H1 (cell line): ENCODE measurements at regions not wholly inside any gene's neighbourhood (a gene's known extent, or its start where the extent isn't known, plus 50 kb on each side); places are given as distances from the start of the nearest gene placed in this dataset.

ENCODE experiments used
- CTCF ChIA-PET: fragments of 300-600 bp; sonication (Branson Sonifier 250); formaldehyde crosslinking; loops from one replicate; lab custom pipeline; 2021; ENCODE audit not compliant: partially characterized antibody; lab: Charles Lee
- POLR2A ChIA-PET: fragments of 300-600 bp; sonication (Branson Sonifier 250); formaldehyde crosslinking; loops from one replicate; lab custom pipeline; 2021; ENCODE audit warnings: inconsistent platforms; ENCODE audit not compliant: partially characterized antibody; lab: Charles Lee
- DNase-seq, 2 experiments: peaks; one replicate each; pipeline versions ENCODE4 v3.0.0 to v3.0.0-alpha.2; 2010 to 2022; ENCODE audit warnings: low spot score in 2 of 2, low read depth in 1 of 2, mixed read lengths in 1 of 2
- FAIRE-seq: peaks from 2 replicates; lab custom pipeline; 2011; peaks lifted over from hg19 to GRCh38; lab: Jason Lieb, UNC
- H2AFZ ChIP-seq: 2 replicates; pipeline ENCODE4 v1.8.1; 2012; ENCODE audit warnings: low read length, inconsistent platforms
- H2AK5ac ChIP-seq: 2 replicates; pipeline ENCODE4 v1.6.1; 2013; ENCODE audit warnings: low read depth, low read length
- H2BK120ac ChIP-seq: replicated peaks from 2 replicates; pipeline ENCODE3; 2013; ENCODE audit warnings: low read depth, low read length, inconsistent platforms
- H2BK12ac ChIP-seq: 2 replicates; pipeline ENCODE4 v1.6.1; 2013; ENCODE audit warnings: low read depth, low read length
- H2BK15ac ChIP-seq: 2 replicates; pipeline ENCODE4 v1.6.1; 2013; ENCODE audit warnings: low read length
- H2BK20ac ChIP-seq: 2 replicates; pipeline ENCODE4 v1.6.1; 2013; ENCODE audit warnings: low read length
- H2BK5ac ChIP-seq: 2 replicates; pipeline ENCODE4 v1.6.1; 2013; ENCODE audit warnings: low read depth, low read length
- H3K14ac ChIP-seq: 2 replicates; pipeline ENCODE4 v1.6.1; 2013; ENCODE audit warnings: inconsistent platforms; ENCODE audit not compliant: insufficient read length
- H3K18ac ChIP-seq: 2 replicates; pipeline ENCODE4 v1.6.1; 2013; ENCODE audit warnings: low read length; ENCODE audit errors: extremely low read depth
- H3K23ac ChIP-seq: 2 replicates; pipeline ENCODE4 v1.6.1; 2013; ENCODE audit warnings: inconsistent platforms; ENCODE audit not compliant: insufficient read length
- H3K23me2 ChIP-seq: 2 replicates; pipeline ENCODE4 v1.6.1; 2013; ENCODE audit warnings: low read depth, low read length
- H3K27ac ChIP-seq: 2 replicates; pipeline ENCODE4 v1.6.1; 2011; ENCODE audit warnings: low read depth, low read length, inconsistent platforms
- H3K27me3 ChIP-seq, 4 experiments: replicated peaks in 1 of 4; 1 replicate in 1 of 4; 2 replicates in 3 of 4; pipeline versions ENCODE4 v1.6.1 to v1.8.1; 2011 to 2013; ENCODE audit warnings: low read length in 3 of 4, mild to moderate bottlenecking in 3 of 4, inconsistent platforms in 2 of 4, mixed read lengths in 2 of 4, moderate library complexity in 1 of 4; ENCODE audit not compliant: control insufficient read depth in 3 of 4, insufficient read depth in 3 of 4; ENCODE audit errors: extremely low read depth in 1 of 4
- H3K36me3 ChIP-seq, 4 experiments: 2 replicates each; pipeline versions ENCODE4 v1.6.1 to v1.8.1; 2011 to 2013; ENCODE audit warnings: mild to moderate bottlenecking in 4 of 4, low read length in 3 of 4, moderate library complexity in 2 of 4, control low read depth in 1 of 4, inconsistent platforms in 1 of 4; ENCODE audit not compliant: insufficient read depth in 4 of 4, control insufficient read depth in 2 of 4
- H3K4ac ChIP-seq: replicated peaks from 2 replicates; pipeline ENCODE3; 2013; ENCODE audit warnings: low read length, low read depth, mixed read lengths, inconsistent platforms; ENCODE audit not compliant: insufficient read length
- H3K4me1 ChIP-seq, 4 experiments: replicated peaks in 1 of 4; 1 replicate in 1 of 4; 2 replicates in 3 of 4; pipeline versions ENCODE4 v1.6.1 to v1.8.1; 2011 to 2013; ENCODE audit warnings: low read length in 3 of 4, inconsistent platforms in 2 of 4, mixed read lengths in 1 of 4; ENCODE audit not compliant: insufficient read depth in 4 of 4, control insufficient read depth in 3 of 4
- H3K4me2 ChIP-seq, 2 experiments: 2 replicates each; pipeline versions ENCODE4 v1.6.1 to v1.8.1; 2011 to 2013; ENCODE audit warnings: low read depth in 2 of 2, low read length in 2 of 2, control low read depth in 1 of 2, inconsistent platforms in 1 of 2, mild to moderate bottlenecking in 1 of 2; ENCODE audit not compliant: insufficient read depth in 1 of 2
- H3K4me3 ChIP-seq, 4 experiments: fragments of 200-600, 300-600 bp in 1 of 4; sonication (generic), shearing (Covaris generic), sonication (Bioruptor Twin) in 1 of 4; 2 replicates each; pipeline versions ENCODE4 v1.5.1 to v1.8.1; 2011 to 2016; ENCODE audit warnings: low read length in 4 of 4, low read depth in 3 of 4, control low read depth in 2 of 4, inconsistent platforms in 2 of 4, mild to moderate bottlenecking in 2 of 4, mixed read lengths in 1 of 4, moderate library complexity in 1 of 4; ENCODE audit not compliant: insufficient read depth in 2 of 4; ENCODE audit errors: extremely low read depth in 1 of 4
- H3K56ac ChIP-seq: replicated peaks from 2 replicates; pipeline ENCODE3; 2013; ENCODE audit warnings: low read depth, mild to moderate bottlenecking, mixed read lengths, low read length, inconsistent platforms; ENCODE audit not compliant: insufficient read length
- H3K79me1 ChIP-seq: 2 replicates; pipeline ENCODE4 v1.6.1; 2013; ENCODE audit warnings: low read depth, low read length, control low read depth
- H3K79me2 ChIP-seq, 2 experiments: 2 replicates each; pipeline versions ENCODE4 v1.6.1 to v1.8.1; 2012 to 2013; ENCODE audit warnings: low read length in 2 of 2, mild to moderate bottlenecking in 2 of 2, inconsistent platforms in 1 of 2; ENCODE audit not compliant: insufficient read depth in 2 of 2, control insufficient read depth in 1 of 2
- H3K9ac ChIP-seq, 4 experiments: replicated peaks in 1 of 4; 1 replicate in 1 of 4; 2 replicates in 3 of 4; pipeline versions ENCODE4 v1.6.1 to v1.8.1; 2011 to 2013; ENCODE audit warnings: low read depth in 3 of 4, low read length in 3 of 4, control low read depth in 2 of 4, mild to moderate bottlenecking in 2 of 4, moderate library complexity in 2 of 4, inconsistent platforms in 1 of 4; ENCODE audit errors: extremely low read depth in 1 of 4
- H3K9me3 ChIP-seq, 2 experiments: 2 replicates each; pipeline versions ENCODE4 v1.6.1 to v1.8.1; 2012 to 2013; ENCODE audit warnings: mild to moderate bottlenecking in 2 of 2, moderate library complexity in 2 of 2, control low read depth in 1 of 2, inconsistent platforms in 1 of 2, low read depth in 1 of 2, low read length in 1 of 2, mixed read lengths in 1 of 2; ENCODE audit not compliant: insufficient read depth in 2 of 2
- H4K20me1 ChIP-seq, 2 experiments: replicated peaks in 1 of 2; 2 replicates each; pipeline versions ENCODE3 to v1.8.1; 2011 to 2013; ENCODE audit warnings: inconsistent platforms in 2 of 2, low read length in 2 of 2, mild to moderate bottlenecking in 1 of 2; ENCODE audit not compliant: insufficient read depth in 2 of 2, control insufficient read depth in 1 of 2
- H4K5ac ChIP-seq: 2 replicates; pipeline ENCODE4 v1.6.1; 2013; ENCODE audit warnings: low read length, low read depth, mixed read lengths, inconsistent platforms; ENCODE audit not compliant: insufficient read length
- H4K8ac ChIP-seq: 2 replicates; pipeline ENCODE4 v1.8.0; 2013; ENCODE audit warnings: mild to moderate bottlenecking, moderate library complexity, low read length, inconsistent platforms; ENCODE audit not compliant: insufficient read depth; ENCODE audit errors: extremely low read depth
- H4K91ac ChIP-seq: replicated peaks from 2 replicates; pipeline ENCODE3; 2013; ENCODE audit warnings: low read length, mixed read lengths, inconsistent platforms; ENCODE audit not compliant: insufficient read length
- CTBP2 ChIP-seq: IDR thresholded peaks from 2 replicates; pipeline ENCODE4 v1.7.0; 2011; ENCODE audit warnings: borderline replicate concordance, mild to moderate bottlenecking, moderate library complexity, mixed read lengths, low read length; ENCODE audit not compliant: insufficient read depth, insufficient read length
- CTCF ChIP-seq, 3 experiments: IDR thresholded peaks; 1 replicate in 2 of 3; 2 replicates in 1 of 3; pipeline versions ENCODE4 v1.5.1 to v1.6.1; 2011; ENCODE audit warnings: low read length in 3 of 3, mild to moderate bottlenecking in 3 of 3, inconsistent platforms in 2 of 3, low read depth in 1 of 3, moderate library complexity in 1 of 3; ENCODE audit not compliant: insufficient read depth in 1 of 3; ENCODE audit errors: control extremely low read depth in 1 of 3
- KDM1A ChIP-seq: fragments of 200-600, 300-600 bp; sonication (generic); IDR thresholded peaks from 2 replicates; pipeline ENCODE4 v1.7.1; 2016; ENCODE audit warnings: mild to moderate bottlenecking, low read length, borderline replicate concordance
- NRF1 ChIP-seq: IDR thresholded peaks from 2 replicates; pipeline ENCODE4 v1.6.1; 2011; ENCODE audit warnings: mild to moderate bottlenecking, low read depth, low read length, improper control_type of control experiment
- SUZ12 ChIP-seq: fragments of 200-600 bp; sonication (generic); IDR thresholded peaks from 2 replicates; pipeline ENCODE4 v1.6.1; 2012; ENCODE audit warnings: mild to moderate bottlenecking, inconsistent platforms, low read length, moderate library complexity, mixed read lengths
- WGBS, 2 experiments: shearing (Covaris generic) in 1 of 2; methylation state at CpG; one replicate each; pipeline versions ENCODE4 v1.1.6 to v1.1.7; 2013 to 2015; ENCODE audit warnings: low lambda C conversion rate in 2 of 2, mixed read lengths in 2 of 2, inconsistent platforms in 1 of 2, low coverage in 1 of 2, missing lambda C conversion rate in 1 of 2; ENCODE audit not compliant: insufficient replicate concordance in 2 of 2, insufficient coverage in 1 of 2, insufficient read length in 1 of 2; ENCODE audit errors: extremely low coverage in 1 of 2, missing lambda C conversion rate in 1 of 2; 5-methylcytosine and 5-hydroxymethylcytosine counted together

GRCh38 chr21:36548866-36549265, 68.9 kb upstream of the CLDN14 start:
- DNase-seq = no peak
- ChIA-PET POLR2A (no interaction called here), CTCF (interaction anchor here (0.9 to 1.8 kb wide), 6 partner anchors 11 to 127 kb away, joined by 3 to 5 read pairs (median 3); no protein-coding TSS in a partner anchor)
- Histone ChIP-seq H3K14ac (no peak overlapping the region), H3K4ac (no peak overlapping the region), H2BK12ac (no peak overlapping the region), H4K20me1 (no peaks in the 10 kb centered on the region), H2BK20ac (no peak overlapping the region), H3K79me1 (no peaks in the 10 kb centered on the region), H3K36me3 (no peaks in the 10 kb centered on the region), H2AK5ac (no peak overlapping the region), H3K23me2 (no peaks in the 10 kb centered on the region), H3K9ac (no peak overlapping the region), H2BK15ac (no peak overlapping the region), H2AFZ (no peak overlapping the region), H3K4me3 (no peak overlapping the region), H3K4me2 (no peak overlapping the region), H3K27ac (no peak overlapping the region), H4K91ac (no peak overlapping the region), H3K4me1 (peaks cover 0 to 8% (median 1%) of the 10 kb centered on the region in 4 experiments; a peak in 4 of 7 replicates), H3K56ac (no peak overlapping the region), H3K18ac (no peak overlapping the region), H3K27me3 (no peaks in the 10 kb centered on the region), H3K79me2 (no peaks in the 10 kb centered on the region), H2BK5ac (no peak overlapping the region), H3K23ac (no peak overlapping the region), H3K9me3 (no peaks in the 10 kb centered on the region), H2BK120ac (no peak overlapping the region), H4K8ac (no peak overlapping the region), H4K5ac (no peak overlapping the region)
- no peak for FAIRE-seq
- 58% methylated on average over 3 of the region's 3 CpGs; no CpG with 5 or more reads in 1 of the 2 experiments for WGBS, 2 experiments
- TF ChIP-seq NRF1 (no peak), SUZ12 (no peak), KDM1A (no peak), CTCF (IDR thresholded peaks at IDR 0.05; ENCODE audit: control extremely low read depth in 1 of 3, insufficient read depth in 1 of 3, low read depth in 1 of 3, low read length in 3 of 3) (no peak), CTBP2 (no peak)
